Hepatic stellate cell (primary cell): ENCODE measurements at regions not wholly inside any gene's neighbourhood (a gene's known extent, or its start where the extent isn't known, plus 50 kb on each side); places are given as distances from the start of the nearest gene placed in this dataset.
"Not testable (repeated sequence)": the region's sequence is repeated elsewhere in the genome, so short reads cannot be mapped to it uniquely, and the experiment has no call there.

Experiments used
- DNase-seq: peaks from one replicate; pipeline ENCODE4 v3.0.0; 2011; ENCODE audit warnings: low spot score

DNA sequence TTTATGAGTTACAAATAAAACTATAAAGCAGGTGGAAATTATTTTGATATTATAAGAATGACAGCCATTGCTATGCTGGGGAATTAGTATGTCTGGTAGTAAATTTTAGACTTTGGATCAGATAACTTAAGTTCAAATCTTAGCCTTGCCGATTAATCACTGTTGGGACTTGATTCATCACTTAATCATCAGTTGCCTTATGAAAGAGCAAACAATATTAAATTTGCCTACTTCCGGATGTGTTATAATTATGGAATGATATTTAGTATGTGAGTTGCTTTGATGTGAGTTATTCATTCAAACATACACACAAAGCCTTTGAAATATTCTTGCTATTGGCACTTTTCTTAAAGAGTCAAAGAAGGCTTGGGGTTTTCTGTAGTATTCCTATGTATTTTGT is 717.7 kb downstream of the BRINP1 start:
- no peak for DNase-seq

DNA sequence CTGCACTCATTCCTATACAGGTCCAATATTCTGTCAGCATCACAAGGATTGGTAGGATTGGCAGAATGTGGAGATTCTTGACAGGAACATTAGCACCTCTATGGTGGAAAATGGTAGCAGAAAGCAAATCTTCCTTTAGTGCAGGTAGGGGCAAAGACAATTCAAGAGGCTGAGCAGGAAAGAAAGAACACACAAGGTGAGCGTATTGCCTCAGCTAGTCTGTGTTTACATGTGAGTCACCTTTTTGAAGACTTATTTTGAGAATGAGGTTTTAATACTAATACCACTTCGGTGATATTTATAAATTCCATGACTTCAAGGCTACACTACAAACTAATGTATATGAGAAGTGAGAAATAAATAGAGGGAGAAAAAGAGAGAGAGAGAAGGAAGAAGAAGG is 717.0 kb downstream of the BRINP1 start:
- DNase-seq: no peak

DNA sequence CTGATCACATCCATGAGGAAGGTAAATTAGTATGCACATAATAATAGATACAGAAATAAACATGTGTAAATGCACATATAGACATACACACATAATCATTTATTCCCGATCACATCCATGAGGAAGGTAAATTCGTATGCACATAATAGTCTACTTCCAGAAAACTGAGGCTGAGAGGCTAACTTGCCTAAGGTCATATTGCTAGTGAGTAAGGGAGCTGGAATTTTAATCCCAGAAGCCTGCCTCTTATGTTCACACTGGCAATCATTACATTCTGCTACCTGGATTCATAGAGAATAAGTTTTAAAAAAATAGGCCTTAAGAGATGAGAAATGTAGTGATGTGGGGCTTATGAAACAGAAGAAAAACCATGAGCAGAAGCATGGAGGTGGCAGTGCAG is 716.3 kb downstream of the BRINP1 start:
- no peak for DNase-seq

DNA sequence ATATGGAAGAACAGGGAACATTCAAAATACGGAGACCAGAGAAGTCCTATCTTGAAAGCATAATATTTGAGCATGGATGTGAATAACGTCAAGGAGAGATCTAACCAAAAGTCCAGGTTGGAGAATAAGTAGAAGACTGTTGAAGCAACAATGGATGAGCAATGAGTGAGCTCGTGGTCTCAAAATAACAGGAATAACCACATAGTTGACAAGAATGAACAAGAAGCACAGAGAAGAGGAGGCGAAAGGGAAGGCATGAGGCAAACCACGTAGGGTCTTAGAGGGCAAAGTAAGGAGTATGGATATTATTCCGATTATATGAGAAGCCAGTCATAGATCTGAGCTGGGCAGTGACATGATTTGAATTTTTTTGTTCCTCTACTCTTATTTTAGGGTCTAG is 710.2 kb downstream of the BRINP1 start:
- no peak for DNase-seq

DNA sequence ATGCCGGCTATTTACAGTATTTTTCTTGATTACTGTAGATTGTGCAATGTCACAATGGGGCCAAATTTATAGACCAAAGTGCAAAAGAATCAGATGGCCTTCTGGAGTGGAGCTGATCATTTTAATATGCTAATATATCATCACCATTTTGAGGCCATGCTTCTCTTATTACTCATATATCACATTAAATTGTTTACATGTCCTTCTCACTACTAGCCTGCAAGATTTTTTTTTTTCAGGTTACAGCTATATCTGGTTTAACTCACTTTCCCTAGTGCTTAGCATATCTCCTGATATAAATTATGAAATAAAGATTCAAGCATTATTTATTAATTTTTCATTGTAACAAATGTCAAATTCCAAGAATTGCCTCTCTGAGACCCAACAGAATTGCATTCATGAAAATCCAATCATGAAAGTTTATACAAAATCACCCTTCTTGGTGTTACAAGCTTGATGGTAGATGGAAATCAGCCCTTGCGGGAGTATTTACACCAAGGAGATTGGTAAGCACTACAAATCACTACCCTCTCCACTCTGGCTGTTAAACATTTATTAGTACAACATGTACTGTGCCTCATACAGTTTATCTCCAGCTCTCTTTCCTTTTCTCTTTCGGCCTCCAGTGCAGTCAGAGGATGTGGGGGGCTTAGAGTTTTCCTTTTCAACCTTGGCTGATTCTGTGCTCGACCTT is 703.9 kb downstream of the BRINP1 start:
- no peak for DNase-seq

DNA sequence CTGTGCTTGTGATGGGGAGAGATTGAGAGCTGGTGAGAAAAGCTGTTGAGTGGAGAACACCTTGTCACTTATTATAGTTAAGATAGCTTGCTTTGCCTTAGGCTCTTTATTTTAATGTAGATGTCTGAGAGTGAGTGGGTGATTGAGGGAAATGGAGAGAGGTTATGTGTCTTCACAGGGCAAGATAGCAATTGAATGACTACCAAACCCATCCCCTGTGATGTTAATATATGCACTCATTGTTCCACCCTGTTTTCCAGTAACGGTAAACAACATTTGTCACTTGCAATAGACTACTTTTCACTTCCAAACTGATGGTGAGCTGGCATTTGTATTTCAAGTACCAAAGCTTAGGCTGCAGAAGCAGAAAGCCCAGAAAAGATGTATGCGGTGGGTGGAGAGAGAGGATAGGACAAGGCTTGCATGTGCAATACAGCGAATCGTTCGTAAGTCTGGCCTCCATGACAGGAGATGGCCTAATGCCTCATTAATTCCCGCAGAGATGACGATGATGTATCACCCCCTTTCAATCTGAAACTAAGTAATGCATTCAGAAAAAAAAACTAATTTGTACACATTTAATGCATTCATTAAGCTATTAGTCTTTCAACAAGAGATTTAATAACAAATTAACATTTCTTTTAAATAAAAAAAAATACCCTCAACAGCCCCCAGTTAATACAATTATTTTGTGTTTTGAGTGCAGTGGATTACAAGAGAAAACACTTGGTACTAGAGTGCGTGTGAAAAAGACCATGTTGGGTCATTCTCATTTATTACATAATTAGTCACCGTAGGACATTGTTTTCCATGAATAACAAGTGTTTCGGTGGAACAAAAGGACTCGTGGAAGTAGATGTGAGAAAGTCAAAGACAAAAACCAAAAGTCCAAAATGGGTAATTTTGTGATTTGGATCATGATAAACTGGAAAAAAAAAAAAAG is 699.0 kb downstream of the BRINP1 start:
- no peak for DNase-seq

DNA sequence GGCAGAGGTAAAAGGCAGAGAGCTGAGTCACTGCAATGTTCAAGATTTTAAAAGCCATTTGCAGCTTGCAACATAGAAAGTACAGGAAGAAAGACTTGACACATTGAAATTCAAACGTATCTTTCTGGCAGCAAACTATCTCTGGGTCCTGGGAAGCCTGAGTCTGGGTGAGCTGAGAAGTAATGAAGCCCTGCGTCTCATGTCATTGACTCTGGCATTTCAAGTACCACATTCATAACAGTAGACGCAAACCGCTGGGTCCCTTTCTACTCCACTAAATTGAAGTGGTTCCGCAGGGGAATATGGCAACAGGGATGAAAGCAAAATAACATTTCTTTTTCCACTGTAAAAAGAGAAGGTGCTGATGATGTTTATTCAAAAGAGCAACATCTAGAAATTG is 694.3 kb downstream of the BRINP1 start:
- no peak for DNase-seq

DNA sequence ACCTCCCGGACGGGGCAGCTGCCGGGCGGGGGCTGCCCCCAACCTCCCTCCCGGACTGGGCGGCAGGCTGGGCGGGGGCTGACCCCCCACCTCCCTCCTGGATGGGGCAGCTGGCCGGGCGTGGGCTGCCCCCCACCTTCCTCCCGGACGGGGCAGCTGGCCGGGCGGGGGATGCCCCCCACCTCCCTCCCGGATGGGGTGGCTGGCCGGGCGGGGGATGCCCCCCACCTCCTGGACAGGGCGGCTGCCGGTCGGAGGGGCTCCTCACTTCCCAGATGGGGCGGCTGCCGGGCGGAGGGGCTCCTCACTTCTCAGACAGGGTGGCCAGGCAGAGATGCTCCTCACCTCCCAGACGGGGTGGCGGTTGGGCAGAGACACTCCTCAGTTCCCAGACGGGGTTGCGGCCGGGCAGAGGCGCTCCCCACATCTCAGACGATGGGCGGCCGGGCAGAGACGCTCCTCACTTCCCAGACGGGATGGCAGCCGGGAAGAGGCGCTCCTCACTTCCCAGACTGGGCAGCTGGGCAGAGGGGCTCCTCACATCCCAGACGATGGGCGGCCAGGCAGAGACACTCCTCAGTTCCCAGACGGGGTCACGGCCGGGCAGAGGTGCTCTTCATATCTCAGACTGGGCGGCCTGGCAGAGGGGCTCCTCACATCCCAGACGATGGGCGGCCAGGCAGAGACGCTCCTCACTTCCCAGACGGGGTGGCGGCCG is 691.1 kb downstream of the BRINP1 start:
- DNase-seq: not testable (repeated sequence)

DNA sequence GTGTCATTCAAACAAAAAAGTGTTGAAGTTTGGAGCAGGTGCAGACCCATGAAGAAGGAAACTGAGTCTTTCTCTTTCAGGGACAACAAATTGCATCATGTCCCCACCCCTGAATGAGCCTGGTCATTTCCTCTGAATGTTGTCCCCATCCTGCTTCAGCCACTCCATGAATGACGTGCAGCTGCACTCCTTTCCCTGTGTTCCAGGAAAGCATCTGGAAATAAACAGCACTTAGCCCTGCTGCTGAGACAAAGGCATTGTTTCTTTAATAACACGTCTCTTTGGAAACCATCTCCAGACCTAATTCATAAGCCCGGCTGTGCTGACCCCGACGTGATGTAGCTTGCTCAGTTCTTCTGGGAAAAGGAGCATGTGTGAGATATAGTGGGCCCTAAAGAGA is 682.3 kb downstream of the BRINP1 start:
- no peak for DNase-seq

DNA sequence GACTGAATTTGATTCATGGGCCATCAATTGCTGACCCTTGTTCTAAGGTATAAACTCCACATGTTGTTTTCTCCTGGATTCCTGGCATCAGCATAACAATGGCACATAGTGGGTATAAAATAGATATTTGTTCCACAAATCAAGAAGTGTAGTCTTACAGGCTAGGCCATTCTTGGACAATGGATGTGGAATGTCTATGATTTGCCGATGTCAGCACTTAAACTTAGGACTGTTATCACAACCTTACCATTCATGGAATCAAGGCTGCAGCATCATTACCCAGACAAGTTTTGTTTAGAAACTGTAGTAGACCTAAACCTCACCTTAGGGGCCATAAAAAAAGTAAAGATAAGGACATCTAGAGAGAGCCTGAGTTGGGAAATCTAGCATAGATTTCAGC is 680.0 kb downstream of the BRINP1 start:
- DNase-seq: no peak

DNA sequence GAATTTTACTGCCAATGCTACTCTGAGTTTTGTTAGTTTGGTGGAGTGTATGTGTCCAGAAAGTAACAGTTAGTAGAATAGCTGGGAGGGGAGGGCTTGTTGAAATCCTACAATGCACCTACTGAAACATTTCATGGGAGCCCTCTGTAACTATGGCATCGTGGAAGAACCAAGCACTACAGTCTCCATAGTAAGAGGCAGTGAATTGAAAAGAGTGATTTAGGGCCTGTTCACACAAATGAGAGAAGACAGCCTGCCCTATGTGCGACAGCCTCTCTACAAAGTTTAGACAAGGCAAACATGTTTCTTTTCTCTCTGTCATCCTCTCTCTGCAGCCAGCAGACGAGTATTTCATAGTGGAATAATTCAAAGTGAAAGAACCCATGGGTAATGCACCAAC is 676.6 kb downstream of the BRINP1 start:
- DNase-seq: no peak

DNA sequence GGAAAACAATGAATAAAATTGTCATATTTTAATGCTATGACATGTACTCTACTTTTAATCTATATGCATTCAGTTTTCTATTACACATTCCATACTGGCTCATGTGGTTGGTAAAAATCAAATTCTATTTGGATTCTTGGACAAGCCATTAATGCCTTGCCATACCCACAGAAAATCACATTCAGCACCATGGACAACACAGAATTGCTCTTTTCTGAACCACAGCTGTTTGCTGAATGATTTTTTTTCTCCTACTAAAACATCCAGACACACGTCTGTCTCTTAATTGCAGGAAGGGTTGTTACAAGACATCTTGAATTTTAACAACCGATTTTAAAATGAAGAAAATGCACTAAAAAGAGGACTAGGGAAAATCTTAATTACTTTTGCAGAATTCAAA is 675.6 kb downstream of the BRINP1 start:
- no peak for DNase-seq

DNA sequence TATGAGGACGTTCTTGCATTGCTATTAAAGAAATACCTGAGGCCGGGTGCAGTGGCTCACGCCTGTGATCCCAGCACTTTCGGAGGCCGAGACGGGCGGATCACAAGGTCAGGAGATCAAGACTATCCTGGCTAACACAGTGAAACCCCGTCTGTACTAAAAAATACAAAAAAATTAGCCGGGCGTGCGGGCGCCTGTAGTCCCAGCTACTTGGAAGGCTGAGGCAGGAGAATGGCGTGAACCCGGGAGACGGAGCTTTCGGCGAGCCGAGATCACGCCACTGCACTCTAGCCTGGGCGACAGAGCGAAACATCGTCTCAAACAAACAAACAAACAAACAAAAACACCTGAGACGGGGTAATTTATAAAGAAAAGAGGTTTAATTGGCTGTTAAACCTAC is 674.0 kb downstream of the BRINP1 start:
- not testable (repeated sequence) for DNase-seq

DNA sequence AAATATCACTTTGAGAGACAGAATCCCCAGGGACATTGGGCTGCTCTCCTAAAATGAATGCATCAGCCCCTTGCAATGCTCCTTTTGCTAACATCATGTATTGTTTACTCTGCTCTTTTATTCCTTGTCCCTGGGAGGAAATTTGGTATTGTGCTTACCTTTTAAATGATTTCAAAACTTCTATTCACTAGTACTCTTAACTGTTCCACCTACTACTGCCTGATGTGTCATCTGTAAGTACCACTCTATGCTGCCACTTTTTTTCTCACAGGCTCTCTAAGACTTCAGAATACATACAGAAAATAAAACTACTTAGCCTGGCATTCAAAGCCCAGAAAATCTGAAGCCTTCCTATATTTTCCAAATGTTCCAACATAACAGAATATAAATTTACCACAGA is 667.2 kb downstream of the BRINP1 start:
- DNase-seq: no peak

DNA sequence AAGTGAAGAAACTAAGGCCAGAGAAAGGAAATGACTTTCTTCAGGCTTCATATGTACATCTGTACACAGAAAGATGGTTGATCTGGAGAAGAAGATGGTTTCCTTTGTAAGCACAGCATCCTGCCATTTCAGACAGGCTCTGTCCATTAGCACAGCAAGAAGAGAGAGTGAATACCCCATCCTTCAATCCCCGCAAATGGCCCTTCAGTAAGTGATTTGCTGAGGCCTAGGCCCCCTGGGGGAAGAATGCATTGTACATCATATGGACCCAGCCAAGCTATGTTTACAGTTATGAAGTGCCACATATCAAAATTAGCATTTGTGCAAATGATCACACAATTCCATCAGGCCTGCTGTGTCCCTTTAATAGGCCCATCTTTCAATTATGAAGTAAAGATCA is 657.4 kb downstream of the BRINP1 start:
- no peak for DNase-seq

DNA sequence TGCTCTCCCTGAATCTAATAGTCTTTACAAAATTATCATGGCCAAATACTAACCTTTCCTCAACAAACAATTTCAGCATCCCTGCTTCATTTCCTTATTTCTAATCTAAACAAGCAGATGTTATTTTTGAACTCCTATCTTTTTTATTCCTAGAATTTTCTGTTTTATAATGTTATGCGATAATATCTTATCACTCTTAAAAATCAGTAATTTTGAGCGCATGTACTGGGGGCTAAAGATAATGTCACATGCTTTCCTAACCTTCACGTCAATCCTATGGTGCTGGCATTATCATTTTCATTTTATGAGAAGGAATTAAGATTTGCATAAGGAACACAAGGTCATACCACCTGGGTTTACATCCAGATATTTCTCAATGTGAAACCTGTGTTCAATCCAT is 648.0 kb downstream of the BRINP1 start:
- no peak for DNase-seq

DNA sequence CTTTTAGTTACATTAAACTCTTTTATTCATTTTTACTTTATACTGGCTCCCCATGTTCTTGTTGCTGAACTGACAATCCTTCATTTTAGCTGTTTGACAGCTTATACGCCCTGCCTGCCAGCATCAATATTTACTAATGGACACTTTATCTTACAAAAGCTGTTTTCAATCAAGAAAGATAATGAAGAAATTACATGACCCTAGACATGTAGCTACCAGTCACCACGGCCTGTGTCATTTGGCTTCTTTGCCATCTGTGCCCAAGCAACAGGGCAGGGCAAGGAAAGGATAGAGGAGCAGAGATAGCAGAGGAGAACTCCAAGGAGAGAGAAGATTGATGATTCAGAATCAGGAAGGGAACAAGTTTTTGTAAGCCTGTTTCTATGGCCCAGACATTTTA is 647.3 kb downstream of the BRINP1 start:
- DNase-seq: no peak

DNA sequence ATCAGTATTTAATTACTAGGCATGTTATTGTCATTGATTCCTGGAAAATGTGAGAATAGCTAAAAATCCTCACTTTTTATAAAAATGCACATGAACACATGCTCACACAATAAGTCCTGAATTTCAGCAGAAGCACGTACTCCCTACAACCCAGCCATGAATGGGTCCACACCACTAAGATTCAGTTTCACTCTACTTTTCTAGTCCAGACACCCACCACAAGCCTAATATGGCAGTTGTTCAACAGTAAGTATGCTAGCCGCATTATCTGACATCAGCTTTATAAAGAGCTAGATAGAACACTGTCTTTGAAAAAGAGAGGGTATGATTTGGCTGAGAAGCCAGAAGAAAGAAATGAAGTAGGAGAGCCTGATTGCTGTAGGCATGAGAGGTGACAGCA is 639.3 kb downstream of the BRINP1 start:
- DNase-seq: no peak

DNA sequence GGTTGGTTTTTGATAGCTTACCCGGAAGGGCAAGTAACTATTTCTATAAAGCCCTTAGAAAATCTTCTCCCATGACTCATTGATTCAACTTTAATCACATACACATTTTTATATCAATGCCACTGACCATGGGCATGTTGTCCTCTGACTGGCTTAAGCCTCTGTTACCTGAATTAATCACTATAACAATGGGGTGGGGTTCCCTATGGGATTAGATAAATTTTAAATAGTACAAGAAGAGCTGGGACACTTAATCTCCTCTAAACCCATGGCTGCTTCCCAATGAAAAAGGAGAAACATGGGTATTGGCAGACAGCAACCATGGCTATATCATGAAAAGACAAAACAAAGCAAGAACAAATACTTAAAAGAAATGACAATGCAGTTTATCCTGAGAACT is 636.2 kb downstream of the BRINP1 start:
- no peak for DNase-seq

DNA sequence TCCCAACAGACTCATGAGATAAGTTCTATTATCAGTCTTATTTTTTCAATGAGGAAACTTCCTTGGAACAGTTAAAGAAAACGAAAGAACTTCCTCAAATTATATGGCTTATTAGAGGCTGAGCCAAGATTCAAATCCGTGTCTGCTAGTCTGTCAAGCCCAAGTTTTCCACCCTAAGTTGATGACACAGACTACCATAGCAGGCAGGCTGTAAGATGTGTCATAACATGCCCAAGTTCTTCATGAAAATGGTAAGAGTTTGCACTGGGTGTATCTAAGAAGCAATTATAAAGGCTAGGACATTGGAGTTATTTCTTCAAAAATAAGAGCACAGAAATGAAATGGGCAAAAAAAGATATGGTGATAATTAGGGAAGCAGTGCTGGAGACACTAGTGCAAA is 634.5 kb downstream of the BRINP1 start:
- no peak for DNase-seq

DNA sequence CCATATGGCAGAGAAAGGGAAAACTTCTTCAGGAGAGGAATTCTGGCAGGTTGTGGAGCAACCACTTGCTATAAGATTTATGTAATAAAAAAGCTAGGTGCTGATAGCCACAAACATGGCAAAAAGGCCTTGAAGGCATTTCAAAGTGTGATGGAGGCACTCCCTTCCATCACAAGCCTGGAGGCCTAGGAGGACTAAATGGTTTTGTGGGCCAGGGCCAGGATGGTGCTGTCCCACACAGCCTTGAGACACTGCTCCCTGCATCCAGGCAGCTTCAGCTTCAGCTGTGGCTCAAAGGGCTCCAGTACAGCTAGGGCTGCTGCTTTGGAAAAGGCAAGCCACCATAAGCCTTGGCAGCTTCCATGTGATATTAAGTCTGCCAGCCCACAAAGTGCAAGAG is 632.8 kb downstream of the BRINP1 start:
- no peak for DNase-seq

DNA sequence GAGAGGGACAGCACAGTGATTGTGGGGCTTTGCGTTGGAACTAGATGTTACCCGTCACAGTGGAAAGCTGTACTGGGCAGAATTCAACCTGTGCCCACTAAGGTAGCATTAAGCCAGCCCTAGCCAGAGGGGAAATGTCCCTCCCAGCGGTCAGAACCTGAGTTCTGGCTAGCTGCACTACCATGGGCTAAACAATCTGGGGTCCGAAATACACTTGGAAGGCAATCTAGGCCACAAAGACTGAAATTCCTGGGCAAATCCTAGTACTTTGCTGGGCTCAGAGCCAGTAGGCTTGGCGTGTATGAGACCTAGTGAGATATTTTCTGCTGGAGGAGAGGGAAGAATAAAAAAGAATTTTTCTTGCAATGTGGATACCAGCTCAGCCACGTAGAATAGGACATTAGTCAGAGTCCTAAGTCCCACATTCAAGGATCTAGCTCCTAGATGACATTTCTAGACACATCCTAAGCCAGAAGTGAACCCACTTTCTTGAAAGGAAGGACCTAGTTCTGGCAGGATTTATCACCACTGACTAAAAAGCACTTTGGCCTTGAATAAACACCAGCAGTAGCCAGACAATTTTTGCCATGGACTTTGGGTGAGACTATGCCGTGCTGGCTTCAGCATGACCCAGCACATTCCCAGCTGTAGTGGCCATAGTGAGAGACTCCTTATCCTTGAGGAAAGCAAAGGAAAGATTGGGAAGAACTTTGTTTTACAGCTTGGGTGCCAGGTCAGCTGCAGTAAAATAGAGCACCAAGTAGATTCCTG is 618.0 kb downstream of the BRINP1 start:
- no peak for DNase-seq
